ENCODE measurements at regions not wholly inside any gene's neighbourhood (a gene's known extent, or its start where the extent isn't known, plus 50 kb on each side); places are given as distances from the start of the nearest gene placed in this dataset.

- DNase-seq: no peak
Observed at GRCh38 chr15:47355759-47356158, 361.5 kb upstream of the SEMA6D start.

DNA sequence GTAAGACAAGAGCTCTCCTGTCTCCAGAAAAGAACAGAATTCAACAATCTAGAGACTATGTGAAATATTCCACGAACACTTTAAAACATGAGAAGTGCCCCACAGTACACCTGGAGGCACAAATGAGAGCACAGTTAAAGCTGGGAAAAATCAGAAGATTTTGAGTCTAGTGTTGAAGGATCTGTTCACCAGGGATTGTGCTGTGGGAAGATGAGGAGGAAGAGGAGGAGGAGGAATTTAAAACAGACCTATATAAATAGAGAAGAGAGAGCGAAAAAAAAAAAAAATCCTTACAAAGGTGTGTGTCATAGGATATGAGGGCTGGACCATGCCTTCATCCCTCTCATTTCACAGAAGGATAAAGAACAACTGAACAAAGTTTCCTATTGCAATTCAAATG, 361.0 kb upstream of the SEMA6D start:
- DNase-seq: no peak

GRCh38 chr15:47358876-47359275, 358.4 kb upstream of the SEMA6D start:
- no peak for DNase-seq

DNA sequence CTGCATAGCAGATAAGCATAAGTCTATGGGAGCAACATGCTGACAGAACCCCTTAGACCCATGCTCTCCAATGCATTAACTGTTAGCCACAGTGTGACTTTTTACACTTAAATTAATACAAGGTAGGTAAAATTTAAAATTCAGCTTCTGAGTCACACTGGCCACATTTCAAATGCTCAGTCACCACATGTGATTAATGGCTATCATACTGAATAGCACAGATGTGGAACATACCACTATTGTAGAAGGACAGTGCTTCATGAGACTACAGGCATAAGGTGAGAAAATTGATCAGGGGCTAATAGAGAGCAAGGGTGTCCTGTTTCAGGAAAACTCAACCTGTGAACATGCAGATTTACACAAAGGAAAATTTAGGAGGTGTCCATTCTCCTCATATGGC, 357.0 kb upstream of the SEMA6D start:
- DNase-seq: no peak

- DNase-seq: no peak
Observed at GRCh38 chr15:47362118-47362905, 355.0 kb upstream of the SEMA6D start.

DNA sequence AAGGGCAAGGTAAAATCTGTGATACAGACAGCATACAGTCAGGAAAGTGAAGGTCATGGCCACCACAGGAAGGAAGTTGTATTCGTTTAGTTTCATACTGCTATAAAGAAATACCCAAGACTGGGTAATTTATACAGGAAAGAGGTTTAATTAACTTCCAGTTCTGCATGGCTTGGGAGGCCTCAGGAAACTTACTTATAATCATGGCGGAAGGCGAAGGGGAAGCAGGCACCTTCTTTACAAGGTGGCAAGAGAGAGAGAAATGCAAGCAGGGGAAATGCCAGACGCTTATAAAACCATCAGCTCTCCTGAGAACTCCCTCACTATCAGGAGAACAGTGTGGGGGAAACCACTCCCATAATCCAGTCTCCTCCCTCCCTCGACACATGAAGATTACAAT, 353.7 kb upstream of the SEMA6D start:
- no peak for DNase-seq

- no peak for DNase-seq
Observed at GRCh38 chr15:47364230-47365141, 352.8 kb upstream of the SEMA6D start.

DNA sequence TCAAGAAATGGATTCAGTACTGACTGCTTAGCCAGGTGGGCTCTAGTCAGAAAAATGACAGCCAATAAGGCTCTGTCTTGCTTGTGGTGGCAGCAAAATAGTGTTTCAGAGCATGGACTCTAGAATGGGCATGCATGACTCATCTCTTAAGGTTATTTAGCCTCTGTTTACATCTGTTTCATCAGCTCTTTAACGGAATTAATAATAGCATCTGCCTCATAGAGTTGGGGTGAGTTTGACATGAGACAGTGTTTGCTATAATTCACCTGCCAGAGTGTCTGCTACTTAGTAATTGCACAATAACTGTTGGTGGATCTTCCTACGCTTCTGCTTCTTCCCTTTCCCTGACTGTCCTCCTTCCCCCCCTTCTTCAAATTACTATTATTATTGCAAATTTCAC, 350.4 kb upstream of the SEMA6D start:
- no peak for DNase-seq

- DNase-seq: no peak
Observed at GRCh38 chr15:47367726-47368390, 349.4 kb upstream of the SEMA6D start.

GRCh38 chr15:47371939-47372338, 345.4 kb upstream of the SEMA6D start:
- DNase-seq: no peak

- DNase-seq: no peak
Observed at GRCh38 chr15:47374222-47374621, 343.1 kb upstream of the SEMA6D start.

DNA sequence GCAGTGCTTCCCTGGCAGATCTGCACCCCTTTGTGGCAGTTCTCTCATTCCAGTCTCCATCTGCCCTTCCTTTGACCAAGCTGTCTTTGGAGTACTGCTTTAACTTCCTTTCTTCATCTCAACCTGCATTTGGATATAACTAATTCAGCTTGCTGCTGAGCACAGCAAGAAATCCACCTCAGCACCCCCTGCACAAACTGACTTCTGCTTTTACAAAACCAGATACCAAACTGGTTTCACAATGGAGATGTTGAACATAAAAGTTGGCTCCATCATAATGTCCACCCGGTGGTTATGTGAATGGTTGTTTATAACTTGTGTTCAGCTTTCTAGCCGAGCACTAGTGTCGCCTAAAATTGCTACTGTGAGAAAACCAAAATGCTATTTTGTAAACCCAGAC, 341.1 kb upstream of the SEMA6D start:
- no peak for DNase-seq

DNA sequence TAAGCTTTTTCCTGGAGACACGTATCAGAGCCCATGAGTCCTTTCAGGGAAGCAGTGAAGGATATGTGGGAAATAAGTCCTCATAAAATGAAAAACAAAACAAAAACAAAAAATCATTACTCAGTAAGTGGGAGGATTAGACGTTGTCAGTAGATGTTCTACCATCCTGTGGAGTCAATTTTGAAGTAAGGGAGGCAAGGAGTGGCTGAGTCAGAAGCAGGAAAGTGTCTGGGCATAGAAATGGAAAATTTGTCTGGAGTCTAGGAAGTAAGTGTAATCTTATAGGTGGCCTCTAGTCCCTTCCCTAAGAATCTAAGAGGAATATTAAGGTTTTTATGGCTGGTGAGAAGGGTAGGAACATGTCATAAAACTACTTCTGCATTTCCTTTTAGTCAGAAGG, 339.8 kb upstream of the SEMA6D start:
- DNase-seq: no peak

GRCh38 chr15:47378527-47378926, 338.8 kb upstream of the SEMA6D start:
- no peak for DNase-seq

DNA sequence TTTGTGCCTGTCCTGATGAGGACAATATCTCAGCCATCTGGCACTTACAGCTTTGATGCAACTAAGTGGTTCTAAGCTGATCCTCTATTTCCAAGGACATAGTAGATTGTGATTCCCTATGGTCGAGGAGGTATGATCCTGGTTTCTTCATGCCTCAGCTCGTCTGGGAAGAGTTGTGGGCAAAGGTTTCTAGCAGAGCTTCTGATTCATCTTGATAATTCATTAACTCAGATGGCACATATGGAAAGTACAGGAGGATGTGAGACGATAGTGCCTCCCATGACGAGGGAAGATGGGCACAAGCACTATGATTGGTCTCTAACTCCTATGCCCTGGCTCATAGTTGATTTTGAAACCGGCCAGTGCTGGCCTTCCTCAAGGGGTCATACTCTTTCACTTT, 334.2 kb upstream of the SEMA6D start:
- DNase-seq: no peak

- DNase-seq: no peak
Observed at GRCh38 chr15:47383801-47384200, 333.5 kb upstream of the SEMA6D start.

DNA sequence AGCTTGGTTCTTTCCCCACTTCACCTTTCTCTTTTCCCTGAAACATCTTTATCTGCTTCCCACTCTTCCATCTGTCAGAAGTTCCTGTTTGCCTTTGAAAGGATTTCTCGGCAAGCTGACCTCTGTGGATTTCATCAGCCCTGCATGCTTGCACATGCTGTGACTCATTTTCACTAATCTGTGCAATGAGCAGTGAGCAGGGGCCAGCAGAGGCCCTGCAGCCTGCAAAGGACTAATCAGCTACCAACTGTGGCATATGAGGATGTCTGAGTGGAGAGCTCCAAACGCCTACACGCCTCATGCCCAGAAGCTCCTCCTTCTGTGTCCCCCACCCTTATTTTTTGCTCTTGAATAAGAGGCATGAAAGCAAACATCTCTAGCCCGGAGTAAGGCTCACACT, 333.0 kb upstream of the SEMA6D start:
- no peak for DNase-seq

- DNase-seq: no peak
Observed at GRCh38 chr15:47384776-47385175, 332.5 kb upstream of the SEMA6D start.

GRCh38 chr15:47386459-47386858, 330.8 kb upstream of the SEMA6D start:
- DNase-seq: no peak

DNA sequence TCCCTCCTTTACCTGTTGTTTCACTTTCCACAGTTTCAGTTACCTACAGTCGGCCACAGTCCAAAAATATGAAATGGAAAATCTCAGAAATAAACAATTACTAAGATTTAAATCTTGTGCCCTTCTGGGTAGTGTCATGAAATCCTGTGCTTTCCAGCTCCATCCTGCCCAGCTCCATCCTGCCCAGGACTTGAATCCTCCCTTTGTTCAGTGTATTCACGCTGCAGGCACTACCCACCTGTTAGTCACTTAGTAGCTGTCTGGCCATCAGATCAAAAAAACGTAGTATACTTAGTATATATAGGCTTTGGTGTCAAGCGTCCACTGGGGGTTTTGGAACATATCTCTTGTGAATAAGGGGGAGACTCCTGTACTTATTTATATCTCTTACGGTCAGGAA, 329.0 kb upstream of the SEMA6D start:
- DNase-seq: no peak

DNA sequence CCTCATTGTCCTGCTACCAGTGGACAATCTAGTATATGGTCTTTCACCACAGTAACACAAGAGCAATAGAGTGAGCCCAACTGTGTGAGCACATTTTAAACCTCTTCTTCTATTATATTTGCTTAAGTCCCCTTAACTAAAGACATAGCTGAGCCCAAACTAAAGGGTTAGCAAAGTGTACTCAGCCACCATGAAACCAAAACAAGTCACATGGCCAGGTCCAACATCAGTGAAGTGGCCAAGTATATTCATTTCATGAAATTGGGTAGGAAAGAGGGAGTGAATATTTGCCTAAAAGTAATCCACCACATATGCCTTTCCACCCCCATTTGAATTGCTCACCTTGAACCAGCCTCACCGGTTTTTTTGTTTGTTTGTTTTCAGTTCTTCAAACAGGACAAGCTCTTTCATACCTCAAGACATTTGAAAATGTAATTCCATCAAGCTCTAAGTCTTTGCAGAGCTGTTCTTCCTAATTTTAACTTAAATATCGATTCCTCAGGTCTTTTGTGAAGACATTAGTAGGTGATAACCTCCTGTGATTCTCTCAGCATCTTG, 327.0 kb upstream of the SEMA6D start:
- DNase-seq: no peak

DNA sequence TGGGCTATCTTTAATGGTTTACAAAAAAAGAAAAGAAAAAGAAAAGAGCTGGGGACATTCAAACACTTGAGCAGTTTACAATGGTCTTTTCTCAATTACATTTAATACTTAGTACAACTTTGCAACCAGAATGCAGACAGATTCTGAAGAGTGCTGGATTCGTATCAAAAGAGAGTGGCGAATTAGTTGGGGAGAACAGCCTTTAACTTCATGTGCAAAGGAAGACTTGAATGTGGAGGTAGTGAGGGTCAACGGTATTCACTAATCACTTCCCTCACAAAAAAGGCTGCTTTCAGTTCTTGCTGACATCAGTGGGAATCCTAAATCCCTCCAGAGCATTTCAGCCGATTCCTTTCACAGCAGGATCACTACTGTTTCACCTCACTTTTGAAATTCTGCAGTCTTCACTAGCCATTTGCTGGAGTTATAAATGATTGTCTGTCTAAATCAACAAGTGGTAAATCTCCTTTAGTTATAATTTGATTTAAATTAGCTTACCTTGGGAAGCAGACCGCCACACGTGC, 323.0 kb upstream of the SEMA6D start:
- no peak for DNase-seq

- DNase-seq: no peak
Observed at GRCh38 chr15:47395076-47395475, 322.2 kb upstream of the SEMA6D start.
